ENCODE measurements at regions not wholly inside any gene's neighbourhood (a gene's known extent, or its start where the extent isn't known, plus 50 kb on each side); places are given as distances from the start of the nearest gene placed in this dataset.

DNA sequence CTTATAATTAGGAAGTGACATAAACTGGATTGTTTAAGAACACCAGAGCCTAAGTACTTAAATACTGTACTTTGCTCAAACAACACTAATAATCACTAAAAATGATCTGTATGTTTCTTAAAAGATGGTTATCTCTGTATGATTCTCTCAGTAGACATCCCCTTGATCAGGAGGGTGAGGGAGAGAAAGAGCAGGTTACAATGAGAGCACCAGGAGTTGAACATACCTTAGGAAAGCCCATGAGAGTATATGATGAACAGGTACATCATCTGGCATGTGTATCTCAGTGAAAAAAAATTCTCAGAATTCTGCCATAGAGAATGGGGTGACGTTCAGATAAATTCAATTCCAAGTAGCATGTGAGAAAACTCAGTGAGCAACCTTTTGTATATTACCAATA lies 59.9 kb upstream of the IL2 start:
- POLR2A ChIA-PET (ENCODE audit: unreplicated experiment) = no interaction called here
- H3K27me3 ChIP-seq (ENCODE audit: insufficient read depth, low read depth) = no peaks in the 10 kb centered on the region
- H3K4me3 ChIP-seq = no peak overlapping the region
- no TSS peak for BruUV-seq (replicated peaks)
- H3K27ac ChIP-seq = no peak overlapping the region
- H3K9me2 ChIP-seq (ENCODE audit: insufficient read depth) = no peaks in the 10 kb centered on the region; the same call in 1 of the 2 replicates
- CTCF ChIA-PET = no interaction called here
- no peaks in the 10 kb centered on the region for H3K9me3 ChIP-seq (ENCODE audit: insufficient read depth, low read depth)
- no peak for DNase-seq
- H3K36me3 ChIP-seq (ENCODE audit: low read depth) = no peaks in the 10 kb centered on the region
- H3F3A ChIP-seq (ENCODE audit: insufficient read depth, low read depth) = no peaks in the 10 kb centered on the region
- H3K4me1 ChIP-seq (replicated peaks; ENCODE audit: insufficient read depth) = no peaks in the 10 kb centered on the region
- intact Hi-C loops (cut with micrococcal nuclease; ENCODE audit: unreplicated experiment) = no loop called here
- H2AFZ ChIP-seq = no peak overlapping the region
- H3K4me2 ChIP-seq = no peak overlapping the region
- no peak for TF ChIP-seq EZH2 (IDR thresholded peaks at IDR 0.05; ENCODE audit: low read depth)
- TF ChIP-seq, protein P1, sequence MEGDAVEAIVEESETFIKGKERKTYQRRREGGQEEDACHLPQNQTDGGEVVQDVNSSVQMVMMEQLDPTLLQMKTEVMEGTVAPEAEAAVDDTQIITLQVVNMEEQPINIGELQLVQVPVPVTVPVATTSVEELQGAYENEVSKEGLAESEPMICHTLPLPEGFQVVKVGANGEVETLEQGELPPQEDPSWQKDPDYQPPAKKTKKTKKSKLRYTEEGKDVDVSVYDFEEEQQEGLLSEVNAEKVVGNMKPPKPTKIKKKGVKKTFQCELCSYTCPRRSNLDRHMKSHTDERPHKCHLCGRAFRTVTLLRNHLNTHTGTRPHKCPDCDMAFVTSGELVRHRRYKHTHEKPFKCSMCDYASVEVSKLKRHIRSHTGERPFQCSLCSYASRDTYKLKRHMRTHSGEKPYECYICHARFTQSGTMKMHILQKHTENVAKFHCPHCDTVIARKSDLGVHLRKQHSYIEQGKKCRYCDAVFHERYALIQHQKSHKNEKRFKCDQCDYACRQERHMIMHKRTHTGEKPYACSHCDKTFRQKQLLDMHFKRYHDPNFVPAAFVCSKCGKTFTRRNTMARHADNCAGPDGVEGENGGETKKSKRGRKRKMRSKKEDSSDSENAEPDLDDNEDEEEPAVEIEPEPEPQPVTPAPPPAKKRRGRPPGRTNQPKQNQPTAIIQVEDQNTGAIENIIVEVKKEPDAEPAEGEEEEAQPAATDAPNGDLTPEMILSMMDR (conservative IDR thresholded peaks at IDR 0.05) = no peak
- H4K20me1 ChIP-seq (ENCODE audit: insufficient read depth) = no peaks in the 10 kb centered on the region
- no peaks in the 10 kb centered on the region for H3K79me2 ChIP-seq (ENCODE audit: low read depth)

DNA sequence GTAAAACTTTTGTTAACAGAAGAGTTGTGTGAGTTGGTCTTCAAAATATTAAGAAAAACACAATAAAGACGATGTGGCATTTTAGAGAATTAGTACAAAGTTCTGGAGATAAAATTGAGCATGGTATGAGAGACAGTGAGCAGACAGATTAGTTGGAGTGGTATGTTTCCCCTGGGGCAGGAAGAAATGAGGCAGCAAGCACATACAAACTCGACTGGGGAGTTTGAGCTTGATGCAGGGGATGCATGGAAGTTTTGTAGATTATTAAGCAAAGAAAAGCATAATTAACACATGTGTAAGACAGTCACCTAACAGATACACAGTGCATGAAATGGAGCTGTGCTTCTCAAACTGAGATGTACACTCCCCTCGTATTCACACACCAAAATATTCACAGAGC lies 58.1 kb upstream of the IL2 start:
- TF ChIP-seq, protein P1 (conservative IDR thresholded peaks at IDR 0.05) = no peak
- no peak for TF ChIP-seq EZH2 (IDR thresholded peaks at IDR 0.05; ENCODE audit: low read depth)
- Histone ChIP-seq H3K36me3 (ENCODE audit: low read depth) (no peaks in the 10 kb centered on the region), H2AFZ (no peak overlapping the region), H3K4me3 (no peak overlapping the region), H3K4me1 (replicated peaks; ENCODE audit: insufficient read depth) (no peaks in the 10 kb centered on the region), H3K27me3 (ENCODE audit: insufficient read depth, low read depth) (no peaks in the 10 kb centered on the region), H3K79me2 (ENCODE audit: low read depth) (no peaks in the 10 kb centered on the region), H3K9me2 (ENCODE audit: insufficient read depth) (no peaks in the 10 kb centered on the region; the same call in 1 of the 2 replicates), H3K4me2 (no peak overlapping the region), H3K27ac (no peak overlapping the region), H4K20me1 (ENCODE audit: insufficient read depth) (no peaks in the 10 kb centered on the region), H3K9me3 (ENCODE audit: insufficient read depth, low read depth) (no peaks in the 10 kb centered on the region), H3F3A (ENCODE audit: insufficient read depth, low read depth) (no peaks in the 10 kb centered on the region)
- BruUV-seq (replicated peaks) = no TSS peak
- no peak for DNase-seq
- CTCF ChIA-PET = no interaction called here
- intact Hi-C loops (cut with micrococcal nuclease; ENCODE audit: unreplicated experiment) = no loop called here
- POLR2A ChIA-PET (ENCODE audit: unreplicated experiment) = no interaction called here

DNA sequence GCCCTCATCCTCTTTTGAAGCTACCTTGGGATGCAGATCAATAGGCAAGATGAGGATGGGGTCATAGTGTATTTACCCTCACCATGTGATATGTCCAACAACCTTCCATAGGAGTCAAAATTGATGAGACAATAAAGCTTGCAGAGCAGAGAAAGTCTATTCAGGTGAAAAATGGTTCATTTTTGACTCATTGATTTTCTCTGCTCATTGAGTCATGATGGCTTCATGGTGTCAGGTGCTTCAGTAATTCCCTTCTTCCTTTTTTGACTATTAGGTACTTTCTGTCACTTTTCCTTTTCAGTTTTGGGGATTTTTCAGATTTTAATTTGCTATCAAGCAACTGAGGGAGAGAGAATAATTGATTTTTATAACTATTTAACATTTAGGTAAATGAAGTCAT lies 55.9 kb upstream of the IL2 start:
- H3K27ac ChIP-seq = no peak overlapping the region
- H3K9me2 ChIP-seq (ENCODE audit: insufficient read depth) = no peaks in the 10 kb centered on the region
- ChIA-PET CTCF (no interaction called here), POLR2A (ENCODE audit: unreplicated experiment) (no interaction called here)
- H3K4me1 ChIP-seq (replicated peaks; ENCODE audit: insufficient read depth) = peaks cover 4% of the 10 kb centered on the region; the same call in 1 of the 2 replicates
- H4K20me1 ChIP-seq (ENCODE audit: insufficient read depth) = no peaks in the 10 kb centered on the region
- H3F3A ChIP-seq (ENCODE audit: insufficient read depth, low read depth) = no peaks in the 10 kb centered on the region
- H3K4me2 ChIP-seq = no peak overlapping the region
- no peak overlapping the region for H2AFZ ChIP-seq
- H3K4me3 ChIP-seq = no peak overlapping the region
- no peak for TF ChIP-seq EZH2 (IDR thresholded peaks at IDR 0.05; ENCODE audit: low read depth)
- TF ChIP-seq, protein P1 (conservative IDR thresholded peaks at IDR 0.05) = no peak
- no peaks in the 10 kb centered on the region for H3K27me3 ChIP-seq (ENCODE audit: insufficient read depth, low read depth)
- no peak for DNase-seq
- H3K36me3 ChIP-seq (ENCODE audit: low read depth) = no peaks in the 10 kb centered on the region
- H3K79me2 ChIP-seq (ENCODE audit: low read depth) = no peaks in the 10 kb centered on the region
- intact Hi-C loops (cut with micrococcal nuclease; ENCODE audit: unreplicated experiment) = no loop called here
- no TSS peak for BruUV-seq (replicated peaks)
- no peaks in the 10 kb centered on the region for H3K9me3 ChIP-seq (ENCODE audit: insufficient read depth, low read depth)

Measured in PC-9 (cell line).